ENCODE measurements at regions not wholly inside any gene's neighbourhood (a gene's known extent, or its start where the extent isn't known, plus 50 kb on each side); places are given as distances from the start of the nearest gene placed in this dataset.

- Histone ChIP-seq H3K4me3 (ENCODE audit: low read length) (no peak overlapping the region), H3K27me3 (ENCODE audit: control insufficient read depth in 2 of 2, insufficient read depth in 2 of 2, low read length in 2 of 2) (no peaks in the 10 kb centered on the region), H3K27ac (ENCODE audit: low read depth, low read length) (no peak overlapping the region), H3K9me3 (ENCODE audit: control insufficient read depth in 2 of 3, low read length in 3 of 3) (no peaks in the 10 kb centered on the region), H3K4me1 (ENCODE audit: control insufficient read depth in 2 of 2, insufficient read depth in 2 of 2, low read length in 2 of 2) (no peaks in the 10 kb centered on the region), H3K36me3 (ENCODE audit: control insufficient read depth in 2 of 3, insufficient read depth in 3 of 3, low read length in 3 of 3) (no peaks in the 10 kb centered on the region)
- no peaks in the 10 kb centered on the region for H3K36me3 Mint-ChIP-seq
- H3K9me3 Mint-ChIP-seq, result peaks cover 2 to 49% (median 9%) of the 10 kb centered on the region in 11 donors
- H3K4me3 Mint-ChIP-seq, result no peak overlapping the region
- H3K4me1 Mint-ChIP-seq, result no peaks in the 10 kb centered on the region
- CTCF ChIA-PET, result interaction anchor here (0.6 kb wide), 1 partner anchor 1558 kb away, joined by 3 read pairs; no protein-coding TSS in a partner anchor
- POLR2A ChIA-PET, result no interaction called here
- H3K27ac Mint-ChIP-seq, result no peak overlapping the region
- intact Hi-C loops (cut with micrococcal nuclease), result no loop called here
- ATAC-seq (no peak), DNase-seq (no peak)
- H3K27me3 Mint-ChIP-seq, result no peaks in the 10 kb centered on the region
These were observed 65.1 kb upstream of the SLCO1B1 start for GRCh38 chr12:21065845-21066244.

GRCh38 chr12:21073129-21073528 is 57.9 kb upstream of the SLCO1B1 start:
- Mint-ChIP-seq H3K27me3 (no peaks in the 10 kb centered on the region), H3K9me3 (peaks cover 0 to 22% (median 8%) of the 10 kb centered on the region in 11 donors), H3K36me3 (no peaks in the 10 kb centered on the region), H3K27ac (no peak overlapping the region), H3K4me3 (no peak overlapping the region), H3K4me1 (no peaks in the 10 kb centered on the region)
- no peak overlapping the region for H3K27ac ChIP-seq (ENCODE audit: low read depth, low read length)
- no peaks in the 10 kb centered on the region for H3K4me1 ChIP-seq (ENCODE audit: control insufficient read depth in 2 of 2, insufficient read depth in 2 of 2, low read length in 2 of 2)
- DNase-seq (no peak), ATAC-seq (no peak)
- H3K27me3 ChIP-seq (ENCODE audit: control insufficient read depth in 2 of 2, insufficient read depth in 2 of 2, low read length in 2 of 2), result no peaks in the 10 kb centered on the region
- no peaks in the 10 kb centered on the region for H3K9me3 ChIP-seq (ENCODE audit: control insufficient read depth in 2 of 3, low read length in 3 of 3)
- ChIA-PET CTCF (no interaction called here), POLR2A (no interaction called here)
- intact Hi-C loops (cut with micrococcal nuclease), result no loop called here
- H3K36me3 ChIP-seq (ENCODE audit: control insufficient read depth in 2 of 3, insufficient read depth in 3 of 3, low read length in 3 of 3), result no peaks in the 10 kb centered on the region
- no peak overlapping the region for H3K4me3 ChIP-seq (ENCODE audit: low read length)

GRCh38 chr12:21073822-21074460 is 57.1 kb upstream of the SLCO1B1 start:
- DNase-seq (no peak), ATAC-seq (no peak)
- Mint-ChIP-seq H3K27me3 (no peaks in the 10 kb centered on the region), H3K4me1 (no peaks in the 10 kb centered on the region), H3K4me3 (no peak overlapping the region), H3K27ac (no peak overlapping the region), H3K36me3 (peaks cover 0 to 4% (median 0%) of the 10 kb centered on the region in 5 donors), H3K9me3 (peaks cover 0 to 18% (median 8%) of the 10 kb centered on the region in 11 donors)
- Histone ChIP-seq H3K36me3 (ENCODE audit: control insufficient read depth in 2 of 3, insufficient read depth in 3 of 3, low read length in 3 of 3) (no peaks in the 10 kb centered on the region), H3K4me1 (ENCODE audit: control insufficient read depth in 2 of 2, insufficient read depth in 2 of 2, low read length in 2 of 2) (no peaks in the 10 kb centered on the region), H3K4me3 (ENCODE audit: low read length) (no peak overlapping the region), H3K27me3 (ENCODE audit: control insufficient read depth in 2 of 2, insufficient read depth in 2 of 2, low read length in 2 of 2) (no peaks in the 10 kb centered on the region), H3K27ac (ENCODE audit: low read depth, low read length) (no peak overlapping the region), H3K9me3 (ENCODE audit: control insufficient read depth in 2 of 3, low read length in 3 of 3) (no peaks in the 10 kb centered on the region)
- ChIA-PET CTCF (no interaction called here), POLR2A (no interaction called here)
- intact Hi-C loops (cut with micrococcal nuclease), result no loop called here
